H1 (cell line): ENCODE measurements at regions not wholly inside any gene's neighbourhood (a gene's known extent, or its start where the extent isn't known, plus 50 kb on each side); places are given as distances from the start of the nearest gene placed in this dataset.
"Not testable (repeated sequence)": the region's sequence is repeated elsewhere in the genome, so short reads cannot be mapped to it uniquely, and the experiment has no call there.

ENCODE experiments used
- CTCF ChIA-PET: fragments of 300-600 bp; sonication (Branson Sonifier 250); formaldehyde crosslinking; loops from one replicate; lab custom pipeline; 2021; ENCODE audit not compliant: partially characterized antibody; lab: Charles Lee
- POLR2A ChIA-PET: fragments of 300-600 bp; sonication (Branson Sonifier 250); formaldehyde crosslinking; loops from one replicate; lab custom pipeline; 2021; ENCODE audit warnings: inconsistent platforms; ENCODE audit not compliant: partially characterized antibody; lab: Charles Lee
- DNase-seq, 2 experiments: peaks; one replicate each; pipeline versions ENCODE4 v3.0.0 to v3.0.0-alpha.2; 2010 to 2022; ENCODE audit warnings: low spot score in 2 of 2, low read depth in 1 of 2, mixed read lengths in 1 of 2
- FAIRE-seq: peaks from 2 replicates; lab custom pipeline; 2011; peaks lifted over from hg19 to GRCh38; lab: Jason Lieb, UNC
- H2AFZ ChIP-seq: 2 replicates; pipeline ENCODE4 v1.8.1; 2012; ENCODE audit warnings: low read length, inconsistent platforms
- H2AK5ac ChIP-seq: 2 replicates; pipeline ENCODE4 v1.6.1; 2013; ENCODE audit warnings: low read depth, low read length
- H2BK120ac ChIP-seq: replicated peaks from 2 replicates; pipeline ENCODE3; 2013; ENCODE audit warnings: low read depth, low read length, inconsistent platforms
- H2BK12ac ChIP-seq: 2 replicates; pipeline ENCODE4 v1.6.1; 2013; ENCODE audit warnings: low read depth, low read length
- H2BK15ac ChIP-seq: 2 replicates; pipeline ENCODE4 v1.6.1; 2013; ENCODE audit warnings: low read length
- H2BK20ac ChIP-seq: 2 replicates; pipeline ENCODE4 v1.6.1; 2013; ENCODE audit warnings: low read length
- H2BK5ac ChIP-seq: 2 replicates; pipeline ENCODE4 v1.6.1; 2013; ENCODE audit warnings: low read depth, low read length
- H3K14ac ChIP-seq: 2 replicates; pipeline ENCODE4 v1.6.1; 2013; ENCODE audit warnings: inconsistent platforms; ENCODE audit not compliant: insufficient read length
- H3K18ac ChIP-seq: 2 replicates; pipeline ENCODE4 v1.6.1; 2013; ENCODE audit warnings: low read length; ENCODE audit errors: extremely low read depth
- H3K23ac ChIP-seq: 2 replicates; pipeline ENCODE4 v1.6.1; 2013; ENCODE audit warnings: inconsistent platforms; ENCODE audit not compliant: insufficient read length
- H3K23me2 ChIP-seq: 2 replicates; pipeline ENCODE4 v1.6.1; 2013; ENCODE audit warnings: low read depth, low read length
- H3K27ac ChIP-seq: 2 replicates; pipeline ENCODE4 v1.6.1; 2011; ENCODE audit warnings: low read depth, low read length, inconsistent platforms
- H3K27me3 ChIP-seq, 4 experiments: replicated peaks in 1 of 4; 1 replicate in 1 of 4; 2 replicates in 3 of 4; pipeline versions ENCODE4 v1.6.1 to v1.8.1; 2011 to 2013; ENCODE audit warnings: low read length in 3 of 4, mild to moderate bottlenecking in 3 of 4, inconsistent platforms in 2 of 4, mixed read lengths in 2 of 4, moderate library complexity in 1 of 4; ENCODE audit not compliant: control insufficient read depth in 3 of 4, insufficient read depth in 3 of 4; ENCODE audit errors: extremely low read depth in 1 of 4
- H3K36me3 ChIP-seq, 4 experiments: 2 replicates each; pipeline versions ENCODE4 v1.6.1 to v1.8.1; 2011 to 2013; ENCODE audit warnings: mild to moderate bottlenecking in 4 of 4, low read length in 3 of 4, moderate library complexity in 2 of 4, control low read depth in 1 of 4, inconsistent platforms in 1 of 4; ENCODE audit not compliant: insufficient read depth in 4 of 4, control insufficient read depth in 2 of 4
- H3K4ac ChIP-seq: replicated peaks from 2 replicates; pipeline ENCODE3; 2013; ENCODE audit warnings: low read length, low read depth, mixed read lengths, inconsistent platforms; ENCODE audit not compliant: insufficient read length
- H3K4me1 ChIP-seq, 4 experiments: replicated peaks in 1 of 4; 1 replicate in 1 of 4; 2 replicates in 3 of 4; pipeline versions ENCODE4 v1.6.1 to v1.8.1; 2011 to 2013; ENCODE audit warnings: low read length in 3 of 4, inconsistent platforms in 2 of 4, mixed read lengths in 1 of 4; ENCODE audit not compliant: insufficient read depth in 4 of 4, control insufficient read depth in 3 of 4
- H3K4me2 ChIP-seq, 2 experiments: 2 replicates each; pipeline versions ENCODE4 v1.6.1 to v1.8.1; 2011 to 2013; ENCODE audit warnings: low read depth in 2 of 2, low read length in 2 of 2, control low read depth in 1 of 2, inconsistent platforms in 1 of 2, mild to moderate bottlenecking in 1 of 2; ENCODE audit not compliant: insufficient read depth in 1 of 2
- H3K4me3 ChIP-seq, 4 experiments: fragments of 200-600, 300-600 bp in 1 of 4; sonication (generic), shearing (Covaris generic), sonication (Bioruptor Twin) in 1 of 4; 2 replicates each; pipeline versions ENCODE4 v1.5.1 to v1.8.1; 2011 to 2016; ENCODE audit warnings: low read length in 4 of 4, low read depth in 3 of 4, control low read depth in 2 of 4, inconsistent platforms in 2 of 4, mild to moderate bottlenecking in 2 of 4, mixed read lengths in 1 of 4, moderate library complexity in 1 of 4; ENCODE audit not compliant: insufficient read depth in 2 of 4; ENCODE audit errors: extremely low read depth in 1 of 4
- H3K56ac ChIP-seq: replicated peaks from 2 replicates; pipeline ENCODE3; 2013; ENCODE audit warnings: low read depth, mild to moderate bottlenecking, mixed read lengths, low read length, inconsistent platforms; ENCODE audit not compliant: insufficient read length
- H3K79me1 ChIP-seq: 2 replicates; pipeline ENCODE4 v1.6.1; 2013; ENCODE audit warnings: low read depth, low read length, control low read depth
- H3K79me2 ChIP-seq, 2 experiments: 2 replicates each; pipeline versions ENCODE4 v1.6.1 to v1.8.1; 2012 to 2013; ENCODE audit warnings: low read length in 2 of 2, mild to moderate bottlenecking in 2 of 2, inconsistent platforms in 1 of 2; ENCODE audit not compliant: insufficient read depth in 2 of 2, control insufficient read depth in 1 of 2
- H3K9ac ChIP-seq, 4 experiments: replicated peaks in 1 of 4; 1 replicate in 1 of 4; 2 replicates in 3 of 4; pipeline versions ENCODE4 v1.6.1 to v1.8.1; 2011 to 2013; ENCODE audit warnings: low read depth in 3 of 4, low read length in 3 of 4, control low read depth in 2 of 4, mild to moderate bottlenecking in 2 of 4, moderate library complexity in 2 of 4, inconsistent platforms in 1 of 4; ENCODE audit errors: extremely low read depth in 1 of 4
- H3K9me3 ChIP-seq, 2 experiments: 2 replicates each; pipeline versions ENCODE4 v1.6.1 to v1.8.1; 2012 to 2013; ENCODE audit warnings: mild to moderate bottlenecking in 2 of 2, moderate library complexity in 2 of 2, control low read depth in 1 of 2, inconsistent platforms in 1 of 2, low read depth in 1 of 2, low read length in 1 of 2, mixed read lengths in 1 of 2; ENCODE audit not compliant: insufficient read depth in 2 of 2
- H4K20me1 ChIP-seq, 2 experiments: replicated peaks in 1 of 2; 2 replicates each; pipeline versions ENCODE3 to v1.8.1; 2011 to 2013; ENCODE audit warnings: inconsistent platforms in 2 of 2, low read length in 2 of 2, mild to moderate bottlenecking in 1 of 2; ENCODE audit not compliant: insufficient read depth in 2 of 2, control insufficient read depth in 1 of 2
- H4K5ac ChIP-seq: 2 replicates; pipeline ENCODE4 v1.6.1; 2013; ENCODE audit warnings: low read length, low read depth, mixed read lengths, inconsistent platforms; ENCODE audit not compliant: insufficient read length
- H4K8ac ChIP-seq: 2 replicates; pipeline ENCODE4 v1.8.0; 2013; ENCODE audit warnings: mild to moderate bottlenecking, moderate library complexity, low read length, inconsistent platforms; ENCODE audit not compliant: insufficient read depth; ENCODE audit errors: extremely low read depth
- H4K91ac ChIP-seq: replicated peaks from 2 replicates; pipeline ENCODE3; 2013; ENCODE audit warnings: low read length, mixed read lengths, inconsistent platforms; ENCODE audit not compliant: insufficient read length
- WGBS, 2 experiments: shearing (Covaris generic) in 1 of 2; methylation state at CpG; one replicate each; pipeline versions ENCODE4 v1.1.6 to v1.1.7; 2013 to 2015; ENCODE audit warnings: low lambda C conversion rate in 2 of 2, mixed read lengths in 2 of 2, inconsistent platforms in 1 of 2, low coverage in 1 of 2, missing lambda C conversion rate in 1 of 2; ENCODE audit not compliant: insufficient replicate concordance in 2 of 2, insufficient coverage in 1 of 2, insufficient read length in 1 of 2; ENCODE audit errors: extremely low coverage in 1 of 2, missing lambda C conversion rate in 1 of 2; 5-methylcytosine and 5-hydroxymethylcytosine counted together

DNA sequence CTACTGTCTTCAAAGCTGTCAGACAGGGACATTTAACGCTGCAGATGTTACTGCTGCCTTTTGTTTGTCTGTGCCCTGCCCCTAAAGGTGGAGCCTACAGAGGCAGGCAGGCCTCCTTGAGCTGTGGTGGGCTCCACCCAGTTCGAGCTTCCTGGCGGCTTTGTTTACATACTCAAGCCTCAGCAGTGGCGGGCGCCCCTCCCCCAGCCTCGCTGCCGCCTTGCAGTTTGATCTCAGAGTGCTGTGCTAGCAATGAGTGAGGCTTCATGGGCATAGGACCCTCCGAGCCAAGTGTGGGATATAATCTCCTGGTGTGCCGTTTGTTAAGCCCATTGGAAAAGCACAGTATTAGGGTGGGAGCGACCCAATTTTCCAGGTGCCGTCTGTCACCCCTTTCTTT is 609.8 kb upstream of the MDGA2 start:
- H3K79me2 ChIP-seq, H3K79me1 ChIP-seq, FAIRE-seq, H3K36me3 ChIP-seq, POLR2A ChIA-PET, H2BK20ac ChIP-seq, H4K8ac ChIP-seq, H3K27ac ChIP-seq, H3K4me3 ChIP-seq, H2AFZ ChIP-seq, H3K27me3 ChIP-seq, H3K18ac ChIP-seq, H2AK5ac ChIP-seq, H4K91ac ChIP-seq, H2BK15ac ChIP-seq, H2BK120ac ChIP-seq, H3K23me2 ChIP-seq, H3K56ac ChIP-seq, H3K4ac ChIP-seq, H3K14ac ChIP-seq, H3K4me2 ChIP-seq, H4K20me1 ChIP-seq, H3K23ac ChIP-seq, H2BK5ac ChIP-seq, CTCF ChIA-PET, H3K4me1 ChIP-seq, H4K5ac ChIP-seq, H2BK12ac ChIP-seq, H3K9ac ChIP-seq: not testable (repeated sequence)
- peaks cover 14 to 16% of the 10 kb centered on the region in 2 experiments for H3K9me3 ChIP-seq
- WGBS, 2 experiments: 93% methylated on average over 11 of the region's 11 CpGs; no CpG with 5 or more reads in 1 of the 2 experiments
- peak in 1 of 2 experiments; percentile 39 for DNase-seq
